ENCODE measurements at regions not wholly inside any gene's neighbourhood (a gene's known extent, or its start where the extent isn't known, plus 50 kb on each side); places are given as distances from the start of the nearest gene placed in this dataset.
"Not testable (repeated sequence)": the region's sequence is repeated elsewhere in the genome, so short reads cannot be mapped to it uniquely, and the experiment has no call there.

GRCh38 chr2:582289-582688 is 94.9 kb downstream of the TMEM18 start:
- not testable (repeated sequence) for TF ChIP-seq CTCF, POLR2A (IDR thresholded peaks at IDR 0.05)
